ENCODE measurements at regions not wholly inside any gene's neighbourhood (a gene's known extent, or its start where the extent isn't known, plus 50 kb on each side); places are given as distances from the start of the nearest gene placed in this dataset.

DNA sequence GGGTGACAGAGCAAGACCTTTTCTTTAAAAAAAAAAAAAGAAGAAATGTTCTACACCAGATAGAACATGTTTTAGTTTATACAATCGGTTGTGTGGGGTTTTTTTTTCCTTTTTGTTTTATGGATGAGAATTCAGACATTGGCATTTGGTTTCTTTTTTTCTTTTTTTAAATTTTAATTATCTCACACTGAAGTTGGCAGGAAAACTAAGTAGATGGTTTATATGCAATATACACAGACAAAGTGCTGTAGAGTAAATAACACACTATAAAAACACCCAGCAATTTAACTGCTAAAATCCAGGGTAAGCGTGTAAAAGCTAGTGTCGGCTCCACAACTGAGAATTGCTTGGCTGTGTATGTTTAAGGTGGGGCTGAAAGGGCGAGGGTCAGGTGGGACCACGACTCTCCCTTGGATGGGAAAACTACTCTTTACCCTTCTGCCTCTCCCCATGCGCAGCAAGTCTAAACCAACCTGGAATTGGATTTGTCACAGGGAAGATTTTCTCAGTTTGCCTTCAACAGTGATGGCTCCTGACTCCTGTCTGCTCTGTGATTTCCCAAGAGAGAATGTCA, 147.1 kb upstream of the MARCKS start:
- no peak for TF ChIP-seq JUN (IDR thresholded peaks at IDR 0.05; ENCODE audit: borderline replicate concordance, insufficient read depth, insufficient read length, low read depth)
- TF ChIP-seq, protein P1, sequence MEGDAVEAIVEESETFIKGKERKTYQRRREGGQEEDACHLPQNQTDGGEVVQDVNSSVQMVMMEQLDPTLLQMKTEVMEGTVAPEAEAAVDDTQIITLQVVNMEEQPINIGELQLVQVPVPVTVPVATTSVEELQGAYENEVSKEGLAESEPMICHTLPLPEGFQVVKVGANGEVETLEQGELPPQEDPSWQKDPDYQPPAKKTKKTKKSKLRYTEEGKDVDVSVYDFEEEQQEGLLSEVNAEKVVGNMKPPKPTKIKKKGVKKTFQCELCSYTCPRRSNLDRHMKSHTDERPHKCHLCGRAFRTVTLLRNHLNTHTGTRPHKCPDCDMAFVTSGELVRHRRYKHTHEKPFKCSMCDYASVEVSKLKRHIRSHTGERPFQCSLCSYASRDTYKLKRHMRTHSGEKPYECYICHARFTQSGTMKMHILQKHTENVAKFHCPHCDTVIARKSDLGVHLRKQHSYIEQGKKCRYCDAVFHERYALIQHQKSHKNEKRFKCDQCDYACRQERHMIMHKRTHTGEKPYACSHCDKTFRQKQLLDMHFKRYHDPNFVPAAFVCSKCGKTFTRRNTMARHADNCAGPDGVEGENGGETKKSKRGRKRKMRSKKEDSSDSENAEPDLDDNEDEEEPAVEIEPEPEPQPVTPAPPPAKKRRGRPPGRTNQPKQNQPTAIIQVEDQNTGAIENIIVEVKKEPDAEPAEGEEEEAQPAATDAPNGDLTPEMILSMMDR (IDR thresholded peaks at IDR 0.05; ENCODE audit: extremely low read depth in 1 of 2, insufficient read depth in 1 of 2, low read depth in 1 of 2, low read length in 2 of 2): no peak
- no peak for TF ChIP-seq GATA2 (IDR thresholded peaks at IDR 0.05; ENCODE audit: insufficient read depth, insufficient read length, low read depth, low read length)
- TF ChIP-seq, protein P2, sequence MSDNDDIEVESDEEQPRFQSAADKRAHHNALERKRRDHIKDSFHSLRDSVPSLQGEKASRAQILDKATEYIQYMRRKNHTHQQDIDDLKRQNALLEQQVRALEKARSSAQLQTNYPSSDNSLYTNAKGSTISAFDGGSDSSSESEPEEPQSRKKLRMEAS (IDR thresholded peaks at IDR 0.05; ENCODE audit: insufficient read depth, insufficient read length): no peak
- no peak for TF ChIP-seq POLR2A (IDR thresholded peaks at IDR 0.05; ENCODE audit: low read depth, low read length)
- no peak for TF ChIP-seq EZH2 (IDR thresholded peaks at IDR 0.05; ENCODE audit: borderline replicate concordance, low read depth, low read length, severe bottlenecking)
- no peak for TF ChIP-seq FOS (IDR thresholded peaks at IDR 0.05; ENCODE audit: borderline replicate concordance, insufficient read depth, low read length)
- no peak for TF ChIP-seq POLR2AphosphoS5 (IDR thresholded peaks at IDR 0.05; ENCODE audit: insufficient read depth, low read depth, low read length)
- no peak for TF ChIP-seq MYC (IDR thresholded peaks at IDR 0.05; ENCODE audit: low read depth, low read length)
- CTCF ChIA-PET: no interaction called here
- no peaks in the 10 kb centered on the region for H4K20me1 ChIP-seq (replicated peaks; ENCODE audit: control insufficient read depth, extremely low read depth, insufficient read depth, low read length)
- no peak for DNase-seq (ENCODE audit: low read depth, low spot score)
- no peaks in the 10 kb centered on the region for H3K4me1 ChIP-seq (ENCODE audit: control insufficient read depth, extremely low read depth, insufficient read depth, low read length)
- H3K27me3 ChIP-seq (ENCODE audit: control insufficient read depth in 2 of 2, insufficient read depth in 2 of 2, low read length in 2 of 2): no peaks in the 10 kb centered on the region
- H3K4me3 ChIP-seq (replicated peaks in 1 of 3; ENCODE audit: insufficient read depth in 1 of 3, low read depth in 1 of 3, low read length in 3 of 3): no peak overlapping the region
- H2AFZ ChIP-seq (ENCODE audit: low read depth, low read length): no peak overlapping the region
- no peak overlapping the region for H3K9ac ChIP-seq (replicated peaks; ENCODE audit: extremely low read depth, insufficient read depth, low read length)
- BruUV-seq (replicated peaks): no TSS peak
- H3K36me3 ChIP-seq (ENCODE audit: control insufficient read depth in 2 of 2, extremely low read depth in 1 of 2, insufficient read depth in 2 of 2, low read length in 2 of 2): no peaks in the 10 kb centered on the region
- intact Hi-C loops (cut with micrococcal nuclease): no loop called here
- H3K79me2 ChIP-seq (ENCODE audit: control insufficient read depth, insufficient read depth, low read length): no peaks in the 10 kb centered on the region
- H3K27ac ChIP-seq (ENCODE audit: insufficient read depth, low read depth, low read length): no peak overlapping the region
- no peaks in the 10 kb centered on the region for H3K9me1 ChIP-seq (replicated peaks; ENCODE audit: control insufficient read depth, extremely low read depth, insufficient read depth, low read length)
- H3K9me3 ChIP-seq (replicated peaks; ENCODE audit: control insufficient read depth, insufficient read depth, low read length): no peaks in the 10 kb centered on the region
- dilution Hi-C loops (cut with MboI; ENCODE audit: extremely low pct_ligation_motif_present, low sequenced_read_pairs): no loop called here
- H3K4me2 ChIP-seq (ENCODE audit: insufficient read depth, low read length): no peak overlapping the region
- FAIRE-seq: no peak
- POLR2A ChIA-PET: no interaction called here

Data from endothelial cell of umbilical vein (primary cell).